Adipocyte (in vitro differentiated cells): ENCODE measurements at regions not wholly inside any gene's neighbourhood (a gene's known extent, or its start where the extent isn't known, plus 50 kb on each side); places are given as distances from the start of the nearest gene placed in this dataset.

Source experiments
- DNase-seq: peaks from one replicate; pipeline ENCODE4 v3.0.0-alpha.2; 2015; ENCODE audit warnings: low read depth
- H3K27me3 ChIP-seq: replicated peaks from 2 replicates; pipeline ENCODE4 v1.7.0; 2013; ENCODE audit warnings: mild to moderate bottlenecking, low read length, moderate library complexity; ENCODE audit not compliant: control insufficient read depth, insufficient read depth
- H3K36me3 ChIP-seq: 2 replicates; pipeline ENCODE4 v1.7.0; 2013; ENCODE audit warnings: low read length, mild to moderate bottlenecking, moderate library complexity; ENCODE audit not compliant: control insufficient read depth, insufficient read depth, severe bottlenecking
- H3K4me1 ChIP-seq: 2 replicates; pipeline ENCODE4 v1.7.0; 2013; ENCODE audit warnings: mild to moderate bottlenecking, low read length, moderate library complexity; ENCODE audit not compliant: control insufficient read depth, insufficient read depth
- H3K4me3 ChIP-seq: 2 replicates; pipeline ENCODE4 v1.7.0; 2013; ENCODE audit warnings: mild to moderate bottlenecking, low read length, moderate library complexity
- H3K9ac ChIP-seq: 2 replicates; pipeline ENCODE4 v1.7.0; 2013; ENCODE audit warnings: mild to moderate bottlenecking, low read length, moderate library complexity
- H3K9me3 ChIP-seq: 2 replicates; pipeline ENCODE4 v1.7.0; 2013; ENCODE audit warnings: mild to moderate bottlenecking, low read length, moderate library complexity; ENCODE audit not compliant: control insufficient read depth

GRCh38 chr12:98213556-98213955 lies 301.8 kb upstream of the TMPO start:
- Histone ChIP-seq H3K4me3 (no peak overlapping the region), H3K4me1 (peaks cover 9% of the 10 kb centered on the region), H3K27me3 (peaks cover under 1% of the 10 kb centered on the region), H3K36me3 (no peaks in the 10 kb centered on the region), H3K9ac (no peak overlapping the region), H3K9me3 (no peaks in the 10 kb centered on the region)
- no peak for DNase-seq

GRCh38 chr12:98217257-98217656 lies 298.1 kb upstream of the TMPO start:
- no peak overlapping the region for H3K9ac ChIP-seq
- no peak for DNase-seq
- no peaks in the 10 kb centered on the region for H3K9me3 ChIP-seq
- H3K4me1 ChIP-seq, result peaks cover 9% of the 10 kb centered on the region
- peaks cover 26% of the 10 kb centered on the region for H3K27me3 ChIP-seq
- H3K4me3 ChIP-seq, result no peak overlapping the region
- H3K36me3 ChIP-seq, result no peaks in the 10 kb centered on the region

GRCh38 chr12:98220636-98221035 lies 294.8 kb upstream of the TMPO start:
- Histone ChIP-seq H3K9ac (no peak overlapping the region), H3K4me1 (no peaks in the 10 kb centered on the region), H3K4me3 (no peak overlapping the region), H3K36me3 (no peaks in the 10 kb centered on the region), H3K27me3 (peaks cover 33% of the 10 kb centered on the region), H3K9me3 (no peaks in the 10 kb centered on the region)
- DNase-seq, result no peak

GRCh38 chr12:98221243-98221808 lies 294.1 kb upstream of the TMPO start:
- Histone ChIP-seq H3K9me3 (no peaks in the 10 kb centered on the region), H3K36me3 (no peaks in the 10 kb centered on the region), H3K9ac (no peak overlapping the region), H3K4me1 (no peaks in the 10 kb centered on the region), H3K4me3 (no peak overlapping the region), H3K27me3 (peaks cover 33% of the 10 kb centered on the region)
- DNase-seq, result no peak

GRCh38 chr12:98222135-98222534 lies 293.3 kb upstream of the TMPO start:
- Histone ChIP-seq H3K27me3 (peaks cover 33% of the 10 kb centered on the region), H3K9ac (no peak overlapping the region), H3K9me3 (no peaks in the 10 kb centered on the region), H3K4me1 (no peaks in the 10 kb centered on the region), H3K36me3 (no peaks in the 10 kb centered on the region), H3K4me3 (no peak overlapping the region)
- no peak for DNase-seq

GRCh38 chr12:98224584-98225221 lies 290.7 kb upstream of the TMPO start:
- Histone ChIP-seq H3K27me3 (peaks cover 21% of the 10 kb centered on the region), H3K9ac (no peak overlapping the region), H3K9me3 (no peaks in the 10 kb centered on the region), H3K4me1 (no peaks in the 10 kb centered on the region), H3K4me3 (no peak overlapping the region), H3K36me3 (no peaks in the 10 kb centered on the region)
- DNase-seq, result no peak

GRCh38 chr12:98227162-98227561 lies 288.2 kb upstream of the TMPO start:
- H3K9ac ChIP-seq, result no peak overlapping the region
- no peak for DNase-seq
- H3K27me3 ChIP-seq, result peaks cover 7% of the 10 kb centered on the region
- H3K9me3 ChIP-seq, result no peaks in the 10 kb centered on the region
- no peak overlapping the region for H3K4me3 ChIP-seq
- H3K36me3 ChIP-seq, result no peaks in the 10 kb centered on the region
- no peaks in the 10 kb centered on the region for H3K4me1 ChIP-seq

GRCh38 chr12:98228683-98229539 lies 286.5 kb upstream of the TMPO start:
- Histone ChIP-seq H3K36me3 (no peaks in the 10 kb centered on the region), H3K27me3 (peaks cover 2% of the 10 kb centered on the region), H3K9me3 (no peaks in the 10 kb centered on the region), H3K4me3 (no peak overlapping the region), H3K4me1 (no peaks in the 10 kb centered on the region), H3K9ac (no peak overlapping the region)
- DNase-seq, result no peak

- no peak for DNase-seq
- Histone ChIP-seq H3K4me3 (no peak overlapping the region), H3K9me3 (no peaks in the 10 kb centered on the region), H3K27me3 (no peaks in the 10 kb centered on the region), H3K4me1 (no peaks in the 10 kb centered on the region), H3K36me3 (no peaks in the 10 kb centered on the region), H3K9ac (no peak overlapping the region)
These were observed 285.9 kb upstream of the TMPO start for GRCh38 chr12:98229540-98229924.

- Histone ChIP-seq H3K36me3 (no peaks in the 10 kb centered on the region), H3K4me3 (no peak overlapping the region), H3K9me3 (no peaks in the 10 kb centered on the region), H3K9ac (no peak overlapping the region), H3K27me3 (no peaks in the 10 kb centered on the region), H3K4me1 (peaks cover under 1% of the 10 kb centered on the region)
- no peak for DNase-seq
These were observed 282.5 kb upstream of the TMPO start for GRCh38 chr12:98232753-98233390.

- no peaks in the 10 kb centered on the region for H3K27me3 ChIP-seq
- DNase-seq, result no peak
- no peaks in the 10 kb centered on the region for H3K36me3 ChIP-seq
- H3K4me3 ChIP-seq, result no peak overlapping the region
- H3K4me1 ChIP-seq, result peaks cover 17% of the 10 kb centered on the region
- H3K9ac ChIP-seq, result no peak overlapping the region
- H3K9me3 ChIP-seq, result no peaks in the 10 kb centered on the region
These were observed 280.1 kb upstream of the TMPO start for GRCh38 chr12:98235301-98235700.
